Neuronal stem cell (in vitro differentiated cells): ENCODE measurements at regions not wholly inside any gene's neighbourhood (a gene's known extent, or its start where the extent isn't known, plus 50 kb on each side); places are given as distances from the start of the nearest gene placed in this dataset.
A peak's percentile ranks its signal among the peaks of the same experiment; 100 is the strongest.

Experiments used
- DNase-seq: peaks from one replicate; pipeline ENCODE4 v3.0.0-alpha.2; 2013; ENCODE audit warnings: low spot score
- H2AFZ ChIP-seq: one replicate; pipeline ENCODE4 v1.6.1; 2013; ENCODE audit warnings: mild to moderate bottlenecking, low read length, inconsistent platforms
- H2AK5ac ChIP-seq: 2 replicates; pipeline ENCODE4 v1.6.1; 2013; ENCODE audit warnings: low read depth, mild to moderate bottlenecking, inconsistent platforms, low read length, moderate library complexity, mixed read lengths
- H2BK120ac ChIP-seq: 2 replicates; pipeline ENCODE4 v1.6.1; 2013; ENCODE audit warnings: low read depth, mild to moderate bottlenecking, inconsistent platforms, low read length, moderate library complexity, mixed read lengths
- H2BK12ac ChIP-seq: one replicate; pipeline ENCODE4 v1.6.1; 2013; ENCODE audit warnings: low read length, inconsistent platforms
- H2BK15ac ChIP-seq: 2 replicates; pipeline ENCODE4 v1.6.1; 2013; ENCODE audit warnings: mild to moderate bottlenecking, low read length, inconsistent platforms, mixed read lengths
- H2BK5ac ChIP-seq: one replicate; pipeline ENCODE4 v1.6.1; 2013; ENCODE audit warnings: inconsistent platforms, mild to moderate bottlenecking, low read length, moderate library complexity
- H3K14ac ChIP-seq: one replicate; pipeline ENCODE4 v1.6.1; 2013; ENCODE audit warnings: low read length, inconsistent platforms
- H3K18ac ChIP-seq: 2 replicates; pipeline ENCODE4 v1.6.1; 2013; ENCODE audit warnings: low read length, inconsistent platforms
- H3K23ac ChIP-seq: 2 replicates; pipeline ENCODE4 v1.6.1; 2013; ENCODE audit warnings: low read depth, mild to moderate bottlenecking, mixed read lengths, low read length, inconsistent platforms; ENCODE audit not compliant: poor library complexity
- H3K27ac ChIP-seq: replicated peaks from 3 replicates; pipeline ENCODE4 v1.5.1; 2013; ENCODE audit warnings: low read length, inconsistent platforms
- H3K27me3 ChIP-seq, 3 experiments: 2 replicates each; pipeline ENCODE4 v1.6.1; 2013; ENCODE audit warnings: low read length in 3 of 3, mild to moderate bottlenecking in 2 of 3, inconsistent platforms in 1 of 3, low read depth in 1 of 3, mixed read lengths in 1 of 3, moderate library complexity in 1 of 3; ENCODE audit not compliant: control insufficient read depth in 3 of 3, insufficient read depth in 3 of 3
- H3K36me3 ChIP-seq, 2 donors: replicated peaks in 1 of 2; 2 replicates each; pipeline ENCODE4 v1.6.1; 2013; ENCODE audit warnings: low read length in 2 of 2; ENCODE audit not compliant: control insufficient read depth in 2 of 2, insufficient read depth in 2 of 2
- H3K4ac ChIP-seq: 2 replicates; pipeline ENCODE4 v1.6.1; 2013; ENCODE audit warnings: inconsistent platforms, mild to moderate bottlenecking, low read length, moderate library complexity
- H3K4me1 ChIP-seq, 2 donors: 1 replicate in 1 of 2; 2 replicates in 1 of 2; pipeline ENCODE4 v1.6.1; 2013; ENCODE audit warnings: low read length in 2 of 2, low read depth in 1 of 2; ENCODE audit not compliant: control insufficient read depth in 2 of 2, insufficient read depth in 1 of 2
- H3K4me2 ChIP-seq: one replicate; pipeline ENCODE4 v1.6.1; 2013; ENCODE audit warnings: mild to moderate bottlenecking, low read length, inconsistent platforms; ENCODE audit not compliant: insufficient read depth, poor library complexity, severe bottlenecking
- H3K4me3 ChIP-seq, 2 donors: 2 replicates each; pipeline ENCODE4 v1.5.1; 2013; ENCODE audit warnings: low read length in 2 of 2, mild to moderate bottlenecking in 2 of 2, inconsistent platforms in 1 of 2, moderate library complexity in 1 of 2
- H3K79me1 ChIP-seq: one replicate; pipeline ENCODE4 v1.6.1; 2013; ENCODE audit warnings: low read depth, mild to moderate bottlenecking, inconsistent platforms, low read length, moderate library complexity
- H3K9ac ChIP-seq: one replicate; pipeline ENCODE4 v1.6.1; 2013; ENCODE audit warnings: mild to moderate bottlenecking, low read depth, low read length, inconsistent platforms; ENCODE audit not compliant: poor library complexity
- H3K9me3 ChIP-seq, 2 donors: replicated peaks in 1 of 2; 2 replicates each; pipeline versions ENCODE3 to v1.6.1; 2013; ENCODE audit warnings: low read length in 2 of 2, mild to moderate bottlenecking in 2 of 2, inconsistent platforms in 1 of 2, low read depth in 1 of 2, mixed read lengths in 1 of 2, moderate library complexity in 1 of 2; ENCODE audit not compliant: control insufficient read depth in 2 of 2, insufficient read depth in 1 of 2
- H4K8ac ChIP-seq: one replicate; pipeline ENCODE4 v1.6.1; 2013; ENCODE audit warnings: low read depth, mild to moderate bottlenecking, inconsistent platforms, low read length, moderate library complexity
- H4K91ac ChIP-seq: one replicate; pipeline ENCODE4 v1.6.1; 2013; ENCODE audit warnings: low read length, low read depth, mild to moderate bottlenecking, inconsistent platforms; ENCODE audit not compliant: poor library complexity
- WGBS, 2 donors: extraction: QIAGEN DNeasy Blood & Tissue Kit; methylation state at CpG; one replicate each; pipeline ENCODE4 v1.1.7; 2013; ENCODE audit warnings: missing lambda C conversion rate in 2 of 2, mixed read lengths in 1 of 2; ENCODE audit not compliant: insufficient read length in 2 of 2, insufficient replicate concordance in 1 of 2; ENCODE audit errors: extremely low coverage in 2 of 2; 5-methylcytosine and 5-hydroxymethylcytosine counted together

DNA sequence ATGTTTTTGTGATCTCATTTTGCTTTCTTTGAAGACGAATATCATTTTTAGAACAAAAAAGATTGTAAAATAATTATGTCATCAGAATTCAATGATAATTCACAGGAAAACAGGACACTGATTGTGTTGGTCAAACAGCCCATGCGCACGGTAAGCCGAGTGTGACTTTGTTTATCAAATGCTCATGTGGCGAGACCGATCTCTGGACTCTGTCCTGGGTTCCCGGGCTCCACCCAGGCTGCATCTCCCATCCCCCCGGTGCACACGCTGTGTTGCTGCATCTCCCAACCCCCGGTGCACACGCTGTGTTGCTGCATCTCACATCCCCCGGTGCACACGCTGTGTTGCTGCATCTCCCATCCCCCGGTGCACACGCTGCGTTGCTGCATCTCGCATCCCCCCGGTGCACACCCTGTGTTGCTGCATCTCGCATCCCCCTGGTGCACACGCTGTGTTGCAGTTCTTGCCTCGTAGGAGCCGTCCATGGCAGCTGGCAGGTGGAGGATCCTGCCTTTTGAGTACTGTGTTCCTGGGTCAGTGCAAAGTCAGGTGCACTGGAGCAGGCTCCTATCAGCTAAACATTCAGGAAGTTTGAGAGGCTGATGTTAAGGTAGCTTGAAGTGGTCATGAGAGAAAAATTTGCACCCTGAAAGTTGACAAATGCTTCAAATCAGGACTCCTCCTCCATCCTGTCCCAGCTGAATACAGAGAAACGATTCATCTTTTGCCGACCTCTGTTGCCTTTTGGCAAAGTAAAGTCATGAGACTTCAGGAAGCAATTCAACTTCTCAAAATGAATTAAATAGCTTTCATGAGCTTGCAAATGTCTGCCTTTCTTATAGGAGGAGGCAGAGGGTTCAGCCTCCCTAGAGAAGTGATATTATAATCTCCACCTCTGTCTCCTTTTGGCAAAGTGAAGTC, 77.1 kb upstream of the FRMD1 start:
- Histone ChIP-seq H3K9ac (no peak overlapping the region), H3K14ac (peak overlapping the region; percentile 3), H3K9me3 (peaks cover 0 to 2% of the 10 kb centered on the region in 2 donors), H3K27ac (no peak overlapping the region), H2AK5ac (no peak overlapping the region), H3K27me3 (no peaks in the 10 kb centered on the region), H3K4me3 (peak overlapping the region in 1 of 2 donors; percentile 51), H4K8ac (no peak overlapping the region), H2AFZ (no peak overlapping the region), H3K18ac (no peak overlapping the region), H2BK15ac (no peak overlapping the region), H4K91ac (no peak overlapping the region), H3K4me2 (no peak overlapping the region), H2BK5ac (no peak overlapping the region), H2BK120ac (no peak overlapping the region), H3K4ac (no peak overlapping the region), H3K4me1 (peaks cover 10 to 23% of the 10 kb centered on the region in 2 donors), H3K23ac (peak overlapping the region; percentile 49), H2BK12ac (no peak overlapping the region), H3K79me1 (no peaks in the 10 kb centered on the region), H3K36me3 (no peaks in the 10 kb centered on the region)
- no CpG with 5 or more reads among the region's 24 CpGs for WGBS, 2 donors
- no peak for DNase-seq

DNA sequence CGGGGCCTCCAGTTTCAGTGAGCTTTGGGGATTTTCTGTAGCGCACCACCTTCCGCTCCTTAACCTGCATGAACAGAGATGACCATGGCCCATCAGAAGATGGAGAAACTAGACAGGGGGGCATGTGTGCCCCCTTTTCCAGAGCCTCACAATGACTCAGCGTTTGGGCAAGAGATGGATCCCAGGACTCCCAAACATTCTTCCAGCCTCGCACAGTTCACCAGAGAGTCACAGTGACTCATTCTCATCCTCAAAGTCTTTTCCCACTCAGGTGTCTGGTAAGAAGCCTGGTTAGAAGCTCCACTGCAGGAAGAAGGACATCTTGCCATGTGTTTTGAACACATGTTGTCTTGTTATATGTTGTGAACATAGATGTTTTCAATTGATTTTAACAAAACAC, 76.2 kb upstream of the FRMD1 start:
- H3K14ac ChIP-seq, result no peak overlapping the region
- H3K4me1 ChIP-seq, result peaks cover 10 to 23% of the 10 kb centered on the region in 2 donors
- no peak overlapping the region for H3K4me3 ChIP-seq
- H3K27me3 ChIP-seq, result no peaks in the 10 kb centered on the region
- H3K18ac ChIP-seq, result no peak overlapping the region
- no peak overlapping the region for H2AFZ ChIP-seq
- H3K4me2 ChIP-seq, result no peak overlapping the region
- no CpG with 5 or more reads among the region's 5 CpGs for WGBS, 2 donors
- H2BK5ac ChIP-seq, result no peak overlapping the region
- no peak overlapping the region for H3K23ac ChIP-seq
- no peak overlapping the region for H3K9ac ChIP-seq
- no peaks in the 10 kb centered on the region for H3K79me1 ChIP-seq
- H4K8ac ChIP-seq, result no peak overlapping the region
- no peak overlapping the region for H4K91ac ChIP-seq
- H3K4ac ChIP-seq, result no peak overlapping the region
- H2AK5ac ChIP-seq, result no peak overlapping the region
- no peaks in the 10 kb centered on the region for H3K36me3 ChIP-seq
- H2BK15ac ChIP-seq, result no peak overlapping the region
- H3K9me3 ChIP-seq, result peaks cover 0 to 2% of the 10 kb centered on the region in 2 donors
- H3K27ac ChIP-seq, result no peak overlapping the region
- no peak overlapping the region for H2BK12ac ChIP-seq
- DNase-seq, result no peak
- H2BK120ac ChIP-seq, result no peak overlapping the region

DNA sequence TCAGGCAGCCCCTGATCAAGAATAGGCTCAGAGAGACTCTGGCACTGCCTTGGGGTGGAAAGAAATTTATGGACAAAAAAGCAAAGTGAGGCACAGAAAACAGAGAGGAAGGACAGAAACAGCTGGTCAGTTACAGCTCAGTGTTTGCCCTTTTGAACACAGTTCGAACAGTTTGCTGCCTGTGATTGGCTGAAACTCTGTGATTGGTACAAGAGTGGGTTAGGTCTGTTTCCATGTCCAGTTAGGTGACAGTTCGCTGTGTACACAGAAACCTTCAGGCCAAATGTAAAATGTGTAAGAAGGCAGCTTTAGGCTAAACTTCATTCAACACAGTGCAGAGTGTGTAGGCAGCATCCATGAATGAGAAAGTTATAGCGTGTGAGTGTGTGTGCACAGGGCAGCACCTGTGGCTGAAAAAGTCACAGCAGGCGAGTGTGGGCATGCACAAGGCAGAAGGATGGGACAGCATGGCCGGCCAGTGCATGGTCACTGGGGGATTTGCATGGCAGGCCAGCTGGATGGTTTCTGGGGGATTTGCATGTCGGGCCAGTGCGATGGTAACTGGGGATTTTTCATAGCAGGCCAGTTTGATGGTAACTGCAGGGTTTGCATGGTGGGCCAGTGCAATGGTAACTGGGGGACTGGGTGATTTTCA, 75.4 kb upstream of the FRMD1 start:
- no peak overlapping the region for H3K27ac ChIP-seq
- H2BK120ac ChIP-seq, result no peak overlapping the region
- H3K4me2 ChIP-seq, result no peak overlapping the region
- H3K4me3 ChIP-seq, result no peak overlapping the region
- no peak overlapping the region for H2AK5ac ChIP-seq
- no peak overlapping the region for H2BK15ac ChIP-seq
- no CpG with 5 or more reads among the region's 7 CpGs for WGBS, 2 donors
- DNase-seq, result no peak
- H3K36me3 ChIP-seq, result no peaks in the 10 kb centered on the region
- peaks cover 0 to 2% of the 10 kb centered on the region in 2 donors for H3K9me3 ChIP-seq
- H3K14ac ChIP-seq, result no peak overlapping the region
- no peak overlapping the region for H3K9ac ChIP-seq
- H2BK12ac ChIP-seq, result no peak overlapping the region
- H3K27me3 ChIP-seq, result no peaks in the 10 kb centered on the region
- no peak overlapping the region for H4K91ac ChIP-seq
- H3K18ac ChIP-seq, result peak overlapping the region; percentile 15
- no peak overlapping the region for H4K8ac ChIP-seq
- no peak overlapping the region for H2AFZ ChIP-seq
- H3K4ac ChIP-seq, result no peak overlapping the region
- peaks cover 10 to 23% of the 10 kb centered on the region in 2 donors for H3K4me1 ChIP-seq
- no peak overlapping the region for H3K23ac ChIP-seq
- H3K79me1 ChIP-seq, result no peaks in the 10 kb centered on the region
- no peak overlapping the region for H2BK5ac ChIP-seq

DNA sequence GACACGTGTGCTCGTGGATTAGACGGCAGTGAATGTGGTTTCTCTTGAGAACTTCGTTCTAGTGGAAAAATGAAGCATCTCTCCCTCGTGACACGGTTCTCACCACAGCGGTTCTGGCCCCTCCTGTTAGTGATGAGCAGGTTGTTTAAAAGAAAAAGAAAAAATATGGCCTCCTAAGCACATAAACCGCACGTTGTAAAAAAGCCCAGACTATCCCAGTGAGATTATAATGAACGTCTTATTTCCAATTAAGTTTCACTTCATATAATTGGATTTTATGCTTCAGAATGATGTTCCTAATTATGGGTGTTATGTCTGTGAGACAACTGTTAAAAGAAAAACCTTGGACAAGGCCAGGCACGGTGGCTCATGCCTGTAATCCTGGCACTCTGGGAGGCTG, 74.5 kb upstream of the FRMD1 start:
- no peak overlapping the region for H3K14ac ChIP-seq
- H3K23ac ChIP-seq, result no peak overlapping the region
- no peak overlapping the region for H4K8ac ChIP-seq
- H3K4ac ChIP-seq, result no peak overlapping the region
- H2AK5ac ChIP-seq, result no peak overlapping the region
- no peaks in the 10 kb centered on the region for H3K27me3 ChIP-seq
- no peak for DNase-seq
- no peak overlapping the region for H3K18ac ChIP-seq
- peaks cover 10 to 23% of the 10 kb centered on the region in 2 donors for H3K4me1 ChIP-seq
- no peak overlapping the region for H2BK15ac ChIP-seq
- no peak overlapping the region for H3K4me3 ChIP-seq
- H2AFZ ChIP-seq, result no peak overlapping the region
- no CpG with 5 or more reads among the region's 11 CpGs for WGBS, 2 donors
- H3K9ac ChIP-seq, result no peak overlapping the region
- H3K4me2 ChIP-seq, result no peak overlapping the region
- H2BK120ac ChIP-seq, result no peak overlapping the region
- H2BK5ac ChIP-seq, result no peak overlapping the region
- no peak overlapping the region for H4K91ac ChIP-seq
- no peak overlapping the region for H3K27ac ChIP-seq
- H3K79me1 ChIP-seq, result no peaks in the 10 kb centered on the region
- no peaks in the 10 kb centered on the region for H3K36me3 ChIP-seq
- H3K9me3 ChIP-seq, result peaks cover 0 to 2% of the 10 kb centered on the region in 2 donors
- no peak overlapping the region for H2BK12ac ChIP-seq
